IPS DF 6.9 (cell line): ENCODE measurements at regions not wholly inside any gene's neighbourhood (a gene's known extent, or its start where the extent isn't known, plus 50 kb on each side); places are given as distances from the start of the nearest gene placed in this dataset.

ENCODE experiments used
- DNase-seq: peaks from one replicate; pipeline ENCODE4 v3.0.0-alpha.2; 2013; ENCODE audit warnings: low read depth, low spot score
- H3K27ac ChIP-seq: one replicate; pipeline ENCODE4 v1.5.1; 2013; ENCODE audit warnings: low read length, control low read depth
- H3K27me3 ChIP-seq: 2 replicates; pipeline ENCODE4 v1.6.1; 2013; ENCODE audit warnings: mild to moderate bottlenecking, low read length; ENCODE audit not compliant: control insufficient read depth, insufficient read depth
- H3K36me3 ChIP-seq: 2 replicates; pipeline ENCODE4 v1.6.1; 2013; ENCODE audit warnings: low read length; ENCODE audit not compliant: control insufficient read depth, insufficient read depth
- H3K4me1 ChIP-seq: 2 replicates; pipeline ENCODE4 v1.6.1; 2013; ENCODE audit warnings: low read length; ENCODE audit not compliant: control insufficient read depth, insufficient read depth
- H3K4me3 ChIP-seq: 2 replicates; pipeline ENCODE4 v1.5.1; 2013; ENCODE audit warnings: mild to moderate bottlenecking, low read length
- H3K9me3 ChIP-seq: 2 replicates; pipeline ENCODE4 v1.6.1; 2013; ENCODE audit warnings: low read length, inconsistent platforms; ENCODE audit not compliant: control insufficient read depth, insufficient read depth
- WGBS: extraction: QIAGEN DNeasy Blood & Tissue Kit; methylation state at CpG from one replicate; pipeline ENCODE4 v1.1.7; 2013; ENCODE audit warnings: mixed read lengths, missing lambda C conversion rate; ENCODE audit not compliant: insufficient read length, insufficient coverage; 5-methylcytosine and 5-hydroxymethylcytosine counted together

DNA sequence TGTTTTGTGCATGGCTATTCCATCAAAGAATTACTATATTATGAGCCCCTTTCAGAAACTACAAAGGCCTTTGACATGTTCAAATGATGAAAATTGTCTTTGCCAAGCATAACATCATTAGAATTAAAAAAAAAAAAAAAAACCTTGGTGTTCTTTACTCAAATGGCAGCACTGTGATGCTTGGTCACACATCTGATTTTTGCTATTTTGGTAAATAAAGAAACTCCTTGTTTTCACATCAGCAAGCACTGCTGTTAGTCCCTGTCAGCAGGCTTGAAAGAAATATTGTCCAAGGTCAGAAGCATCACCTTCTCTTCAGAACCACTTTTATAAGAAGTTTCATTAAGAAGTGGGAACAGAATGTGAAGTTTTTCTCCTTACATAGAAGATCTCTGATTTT is 537.3 kb downstream of the MFSD1 start:
- DNase-seq: no peak
- no peaks in the 10 kb centered on the region for H3K36me3 ChIP-seq
- H3K27me3 ChIP-seq: no peaks in the 10 kb centered on the region
- H3K4me1 ChIP-seq: no peaks in the 10 kb centered on the region
- no peaks in the 10 kb centered on the region for H3K9me3 ChIP-seq
- no peak overlapping the region for H3K4me3 ChIP-seq
- no peak overlapping the region for H3K27ac ChIP-seq

DNA sequence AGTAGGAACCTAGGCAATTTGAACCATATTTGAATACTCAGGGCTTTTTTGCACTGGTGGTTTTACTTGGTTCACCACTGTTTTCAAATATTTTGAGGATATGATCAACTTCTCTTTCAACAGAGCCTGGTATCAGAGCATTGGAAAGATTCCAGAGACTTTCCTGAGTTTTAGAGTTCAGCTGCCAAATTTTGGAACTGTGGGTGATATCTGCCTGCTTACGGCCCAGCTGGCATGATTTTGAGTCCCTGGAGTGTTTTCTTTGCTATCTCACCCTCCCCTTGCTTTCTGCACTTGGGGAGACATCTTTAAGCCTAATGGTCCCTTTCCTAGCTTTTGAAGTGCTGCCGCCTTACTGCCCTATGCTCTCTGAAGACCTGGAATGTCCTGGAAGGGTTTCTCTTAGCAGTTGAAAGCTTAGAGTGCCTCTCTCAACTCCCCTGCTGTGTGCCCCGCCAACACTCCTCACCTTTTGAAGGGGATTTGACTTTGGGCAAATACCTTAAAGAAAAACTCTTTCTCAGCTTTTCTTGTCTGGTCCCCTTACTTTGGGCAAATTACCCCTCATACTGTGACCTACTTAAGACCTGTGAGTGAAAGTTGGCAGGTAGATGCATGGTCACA is 539.1 kb downstream of the MFSD1 start:
- Histone ChIP-seq H3K9me3 (no peaks in the 10 kb centered on the region), H3K27ac (no peak overlapping the region), H3K27me3 (no peaks in the 10 kb centered on the region), H3K4me3 (no peak overlapping the region), H3K36me3 (no peaks in the 10 kb centered on the region), H3K4me1 (no peaks in the 10 kb centered on the region)
- DNase-seq: no peak
- no CpG with 5 or more reads among the region's 3 CpGs for WGBS

- no peak for DNase-seq
- Histone ChIP-seq H3K36me3 (no peaks in the 10 kb centered on the region), H3K27me3 (no peaks in the 10 kb centered on the region), H3K4me3 (no peak overlapping the region), H3K9me3 (no peaks in the 10 kb centered on the region), H3K27ac (no peak overlapping the region), H3K4me1 (no peaks in the 10 kb centered on the region)
- no CpG with 5 or more reads among the region's 5 CpGs for whole genome bisulfite sequencing
Measured at GRCh38 chr3:159346271-159346903, 544.5 kb downstream of the MFSD1 start.

DNA sequence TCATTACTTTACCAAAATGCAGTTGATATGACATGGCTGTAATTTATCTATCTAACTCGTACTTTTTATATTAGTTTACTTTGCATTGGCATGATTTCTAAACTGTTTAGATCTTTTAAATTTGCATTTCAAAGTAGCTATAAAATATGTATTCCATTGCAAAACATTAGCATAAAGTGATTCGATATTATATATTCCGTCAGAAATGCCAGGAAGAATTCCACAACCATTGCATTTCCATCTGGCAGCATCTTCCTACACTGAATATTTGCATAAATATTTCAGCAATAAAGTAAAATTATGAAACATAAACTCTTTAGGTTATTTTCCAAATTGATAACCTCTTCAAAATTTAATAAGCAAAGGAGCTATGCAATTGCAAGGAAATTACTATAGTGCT is 546.6 kb downstream of the MFSD1 start:
- Histone ChIP-seq H3K4me3 (no peak overlapping the region), H3K9me3 (no peaks in the 10 kb centered on the region), H3K4me1 (no peaks in the 10 kb centered on the region), H3K27ac (no peak overlapping the region), H3K27me3 (no peaks in the 10 kb centered on the region), H3K36me3 (no peaks in the 10 kb centered on the region)
- no CpG with 5 or more reads among the region's 3 CpGs for WGBS
- no peak for DNase-seq

GRCh38 chr3:159356606-159357005 is 554.8 kb downstream of the MFSD1 start:
- Histone ChIP-seq H3K9me3 (no peaks in the 10 kb centered on the region), H3K4me3 (no peak overlapping the region), H3K4me1 (no peaks in the 10 kb centered on the region), H3K27ac (no peak overlapping the region), H3K27me3 (no peaks in the 10 kb centered on the region), H3K36me3 (no peaks in the 10 kb centered on the region)
- DNase-seq: no peak
- 100% methylated on average over 1 of the region's 1 CpG for WGBS

DNA sequence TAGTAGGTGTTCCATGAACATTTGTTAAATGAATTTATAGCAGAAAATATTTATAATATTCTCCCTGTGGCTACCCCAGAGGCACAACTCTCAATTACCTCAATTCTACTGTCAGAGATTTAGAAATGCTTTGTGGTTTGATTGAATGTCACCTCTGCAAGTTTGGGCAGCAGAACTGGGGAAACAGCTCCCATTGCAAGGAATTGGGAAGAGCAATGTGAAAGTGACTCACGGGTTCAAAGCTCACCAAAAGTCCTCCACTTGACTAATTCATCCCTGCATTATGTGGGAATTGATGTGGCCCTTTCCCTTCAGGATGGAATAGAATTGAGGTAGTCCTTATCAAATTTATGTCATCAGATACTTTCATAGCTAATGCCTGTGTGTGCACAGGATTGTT is 562.7 kb downstream of the MFSD1 start:
- Histone ChIP-seq H3K9me3 (no peaks in the 10 kb centered on the region), H3K27ac (no peak overlapping the region), H3K4me3 (no peak overlapping the region), H3K27me3 (no peaks in the 10 kb centered on the region), H3K4me1 (no peaks in the 10 kb centered on the region), H3K36me3 (no peaks in the 10 kb centered on the region)
- DNase-seq: no peak
- WGBS: no CpG with 5 or more reads among the region's 1 CpG

DNA sequence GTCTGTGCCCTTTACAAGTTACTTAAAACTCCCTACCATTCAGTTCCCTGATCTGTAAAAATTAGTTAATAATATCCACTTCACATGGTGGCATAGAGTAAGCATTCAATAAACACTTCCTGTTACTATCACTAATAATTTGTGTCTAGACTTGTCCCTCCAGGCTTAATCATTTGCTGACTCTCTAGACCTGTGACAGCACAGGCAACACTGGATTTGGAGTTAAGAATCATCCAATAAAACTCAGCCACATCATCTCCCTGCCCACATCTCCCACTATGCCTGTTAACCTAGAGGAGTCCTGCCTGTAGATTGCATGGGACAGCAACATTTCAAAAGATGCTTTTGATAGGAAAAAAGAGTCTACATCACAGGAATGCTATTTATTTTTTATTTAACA is 564.6 kb downstream of the MFSD1 start:
- Histone ChIP-seq H3K36me3 (no peaks in the 10 kb centered on the region), H3K4me3 (no peak overlapping the region), H3K9me3 (no peaks in the 10 kb centered on the region), H3K27me3 (no peaks in the 10 kb centered on the region), H3K4me1 (no peaks in the 10 kb centered on the region), H3K27ac (no peak overlapping the region)
- no peak for DNase-seq

- H3K27me3 ChIP-seq: no peaks in the 10 kb centered on the region
- H3K27ac ChIP-seq: no peak overlapping the region
- no peak overlapping the region for H3K4me3 ChIP-seq
- DNase-seq: no peak
- no peaks in the 10 kb centered on the region for H3K36me3 ChIP-seq
- 100% methylated on average over 1 of the region's 1 CpG for WGBS
- H3K4me1 ChIP-seq: no peaks in the 10 kb centered on the region
- H3K9me3 ChIP-seq: no peaks in the 10 kb centered on the region
Measured at GRCh38 chr3:159371961-159372360, 570.1 kb downstream of the MFSD1 start.

- Histone ChIP-seq H3K4me1 (no peaks in the 10 kb centered on the region), H3K9me3 (no peaks in the 10 kb centered on the region), H3K4me3 (no peak overlapping the region), H3K27me3 (no peaks in the 10 kb centered on the region), H3K27ac (no peak overlapping the region), H3K36me3 (no peaks in the 10 kb centered on the region)
- no peak for DNase-seq
- no CpG with 5 or more reads among the region's 4 CpGs for WGBS
Measured at GRCh38 chr3:159378396-159379194, 576.7 kb downstream of the MFSD1 start.

DNA sequence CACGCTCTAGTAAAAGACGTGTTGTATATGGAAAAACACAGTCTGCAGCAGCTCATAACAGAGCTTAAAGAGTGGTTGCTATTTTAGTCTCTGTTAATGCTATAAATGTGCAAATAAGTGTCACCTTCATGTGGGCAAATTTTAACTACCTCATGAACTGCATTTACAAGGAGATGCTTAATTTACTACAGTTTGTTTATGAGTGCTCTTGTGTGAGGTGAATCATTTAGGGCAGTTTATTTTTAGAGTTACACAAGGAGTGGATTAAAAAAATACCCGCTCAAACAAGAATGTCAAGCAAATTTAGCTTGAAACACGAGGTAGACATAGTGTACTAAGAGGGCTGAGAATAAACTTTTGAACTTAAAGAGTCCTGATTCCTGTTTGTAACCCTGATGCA is 579.0 kb downstream of the MFSD1 start:
- no CpG with 5 or more reads among the region's 4 CpGs for WGBS
- no peak overlapping the region for H3K4me3 ChIP-seq
- no peaks in the 10 kb centered on the region for H3K36me3 ChIP-seq
- no peak overlapping the region for H3K27ac ChIP-seq
- H3K4me1 ChIP-seq: no peaks in the 10 kb centered on the region
- DNase-seq: no peak
- no peaks in the 10 kb centered on the region for H3K9me3 ChIP-seq
- H3K27me3 ChIP-seq: no peaks in the 10 kb centered on the region
